ENCODE measurements at regions not wholly inside any gene's neighbourhood (a gene's known extent, or its start where the extent isn't known, plus 50 kb on each side); places are given as distances from the start of the nearest gene placed in this dataset.
"Not testable (repeated sequence)": the region's sequence is repeated elsewhere in the genome, so short reads cannot be mapped to it uniquely, and the experiment has no call there.

DNA sequence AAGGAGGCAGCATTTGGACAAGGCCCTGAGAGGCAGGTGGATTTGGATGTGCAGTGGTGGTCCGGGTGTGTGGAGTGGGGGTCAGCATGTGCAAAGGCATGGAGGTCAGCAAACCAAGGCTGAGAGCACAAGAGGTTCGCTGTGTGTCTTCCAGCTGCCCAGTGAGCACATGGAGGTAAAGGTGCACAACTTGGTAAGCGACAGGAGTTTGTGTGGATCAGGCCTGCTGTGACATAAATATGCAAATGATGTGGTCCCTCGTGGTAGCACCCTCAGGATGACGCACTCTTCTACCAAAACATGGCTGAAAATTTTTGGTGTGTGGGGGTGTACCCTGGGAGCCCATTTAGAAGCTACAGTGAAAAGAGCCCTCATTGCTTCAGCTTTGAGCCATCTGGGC, 271.0 kb upstream of the PLGLB2 start:
- TF ChIP-seq, protein P1, sequence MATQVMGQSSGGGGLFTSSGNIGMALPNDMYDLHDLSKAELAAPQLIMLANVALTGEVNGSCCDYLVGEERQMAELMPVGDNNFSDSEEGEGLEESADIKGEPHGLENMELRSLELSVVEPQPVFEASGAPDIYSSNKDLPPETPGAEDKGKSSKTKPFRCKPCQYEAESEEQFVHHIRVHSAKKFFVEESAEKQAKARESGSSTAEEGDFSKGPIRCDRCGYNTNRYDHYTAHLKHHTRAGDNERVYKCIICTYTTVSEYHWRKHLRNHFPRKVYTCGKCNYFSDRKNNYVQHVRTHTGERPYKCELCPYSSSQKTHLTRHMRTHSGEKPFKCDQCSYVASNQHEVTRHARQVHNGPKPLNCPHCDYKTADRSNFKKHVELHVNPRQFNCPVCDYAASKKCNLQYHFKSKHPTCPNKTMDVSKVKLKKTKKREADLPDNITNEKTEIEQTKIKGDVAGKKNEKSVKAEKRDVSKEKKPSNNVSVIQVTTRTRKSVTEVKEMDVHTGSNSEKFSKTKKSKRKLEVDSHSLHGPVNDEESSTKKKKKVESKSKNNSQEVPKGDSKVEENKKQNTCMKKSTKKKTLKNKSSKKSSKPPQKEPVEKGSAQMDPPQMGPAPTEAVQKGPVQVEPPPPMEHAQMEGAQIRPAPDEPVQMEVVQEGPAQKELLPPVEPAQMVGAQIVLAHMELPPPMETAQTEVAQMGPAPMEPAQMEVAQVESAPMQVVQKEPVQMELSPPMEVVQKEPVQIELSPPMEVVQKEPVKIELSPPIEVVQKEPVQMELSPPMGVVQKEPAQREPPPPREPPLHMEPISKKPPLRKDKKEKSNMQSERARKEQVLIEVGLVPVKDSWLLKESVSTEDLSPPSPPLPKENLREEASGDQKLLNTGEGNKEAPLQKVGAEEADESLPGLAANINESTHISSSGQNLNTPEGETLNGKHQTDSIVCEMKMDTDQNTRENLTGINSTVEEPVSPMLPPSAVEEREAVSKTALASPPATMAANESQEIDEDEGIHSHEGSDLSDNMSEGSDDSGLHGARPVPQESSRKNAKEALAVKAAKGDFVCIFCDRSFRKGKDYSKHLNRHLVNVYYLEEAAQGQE (IDR thresholded peaks at IDR 0.05; ENCODE audit: low read depth): not testable (repeated sequence)
- not testable (repeated sequence) for TF ChIP-seq SIN3A (IDR thresholded peaks at IDR 0.05; ENCODE audit: low read depth); EZH2 (IDR thresholded peaks at IDR 0.05)
- TF ChIP-seq, protein P2, sequence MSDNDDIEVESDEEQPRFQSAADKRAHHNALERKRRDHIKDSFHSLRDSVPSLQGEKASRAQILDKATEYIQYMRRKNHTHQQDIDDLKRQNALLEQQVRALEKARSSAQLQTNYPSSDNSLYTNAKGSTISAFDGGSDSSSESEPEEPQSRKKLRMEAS (IDR thresholded peaks at IDR 0.05): not testable (repeated sequence)
